Lung (tissue), 11 donors: ENCODE measurements at regions not wholly inside any gene's neighbourhood (a gene's known extent, or its start where the extent isn't known, plus 50 kb on each side); places are given as distances from the start of the nearest gene placed in this dataset.

Experiments
- ATAC-seq: fragments of 200-7000 bp; cut with Tn5 transposase; one replicate; pipeline ENCODE4 v1.9.1; 2020; ENCODE audit warnings: moderate number of reproducible peaks; ENCODE audit not compliant: insufficient read depth, low FRiP score
- DNase-seq, 3 donors: peaks; one replicate each; pipeline ENCODE4 v3.0.0-alpha.2; 2013 to 2017
- H3K27ac ChIP-seq, 2 donors: one replicate each; pipeline ENCODE4 v1.5.1; 2013; ENCODE audit warnings: mild to moderate bottlenecking in 2 of 2, moderate library complexity in 2 of 2, control low read depth in 1 of 2, inconsistent platforms in 1 of 2, low read depth in 1 of 2, low read length in 1 of 2
- H3K27me3 ChIP-seq, 3 donors: one replicate each; pipeline ENCODE4 v1.5.1; 2013; ENCODE audit warnings: low read length in 2 of 3; ENCODE audit not compliant: control insufficient read depth in 3 of 3, insufficient read depth in 3 of 3
- H3K36me3 ChIP-seq, 4 donors: one replicate each; pipeline ENCODE4 v1.5.1; 2013; ENCODE audit warnings: low read length in 4 of 4, mild to moderate bottlenecking in 1 of 4, moderate library complexity in 1 of 4; ENCODE audit not compliant: control insufficient read depth in 4 of 4, insufficient read depth in 4 of 4
- H3K4me1 ChIP-seq, 5 donors: one replicate each; pipeline ENCODE4 v1.5.1; 2013; ENCODE audit warnings: low read length in 5 of 5, mild to moderate bottlenecking in 2 of 5, moderate library complexity in 1 of 5; ENCODE audit not compliant: control insufficient read depth in 5 of 5, insufficient read depth in 5 of 5
- H3K4me3 ChIP-seq: one replicate; pipeline ENCODE4 v1.5.1; 2013; ENCODE audit warnings: mild to moderate bottlenecking, control low read depth, moderate library complexity
- H3K9ac ChIP-seq, 2 donors: one replicate each; pipeline ENCODE4 v1.5.1; 2013; ENCODE audit warnings: low read length in 2 of 2, control low read depth in 1 of 2; ENCODE audit not compliant: insufficient read depth in 1 of 2
- H3K9me3 ChIP-seq, 4 donors: one replicate each; pipeline ENCODE4 v1.5.1; 2013; ENCODE audit warnings: low read length in 3 of 4, mild to moderate bottlenecking in 1 of 4, moderate library complexity in 1 of 4; ENCODE audit not compliant: control insufficient read depth in 4 of 4, insufficient read depth in 3 of 4
- CTCF ChIP-seq: IDR thresholded peaks from 2 replicates; pipeline ENCODE4 v1.5.1; 2012; ENCODE audit warnings: mild to moderate bottlenecking; ENCODE audit errors: control extremely low read depth, extremely low read depth
- WGBS, 2 donors: extraction: QIAGEN DNeasy Blood & Tissue Kit; methylation state at CpG; one replicate each; pipeline ENCODE4 v1.1.7; 2013; 5-methylcytosine and 5-hydroxymethylcytosine counted together
- donor health status: control.
- donor health status: control.
- donor health status: Bipolar disorder and iron deficiency.
- donor health status: healthy.
- donor health status: DM: yes; HTN: yes; CAD: no.

GRCh38 chr22:22978637-22979036, 91.0 kb downstream of the IGLL5 start:
- no peak for TF ChIP-seq CTCF
- no peaks in the 10 kb centered on the region for H3K27me3 ChIP-seq
- no peak overlapping the region for H3K9ac ChIP-seq
- no peak overlapping the region for H3K4me3 ChIP-seq
- no peak overlapping the region for H3K27ac ChIP-seq
- no peaks in the 10 kb centered on the region for H3K36me3 ChIP-seq
- peaks cover 0 to 6% (median 1%) of the 10 kb centered on the region in 4 donors for H3K9me3 ChIP-seq
- no peaks in the 10 kb centered on the region for H3K4me1 ChIP-seq
- DNase-seq: no peak
- ATAC-seq: no peak

- DNase-seq: no peak
- peaks cover 0 to 6% (median 1%) of the 10 kb centered on the region in 4 donors for H3K9me3 ChIP-seq
- H3K9ac ChIP-seq: no peak overlapping the region
- WGBS, 2 donors: 57 to 81% methylated on average over 4 of the region's 4 CpGs
- no peak for TF ChIP-seq CTCF
- H3K4me1 ChIP-seq: no peaks in the 10 kb centered on the region
- no peak overlapping the region for H3K27ac ChIP-seq
- no peaks in the 10 kb centered on the region for H3K36me3 ChIP-seq
- H3K4me3 ChIP-seq: no peak overlapping the region
- H3K27me3 ChIP-seq: no peaks in the 10 kb centered on the region
- no peak for ATAC-seq
Observed at GRCh38 chr22:22979121-22979724, 91.1 kb upstream of the GNAZ start.

- no peak overlapping the region for H3K27ac ChIP-seq
- no peaks in the 10 kb centered on the region for H3K4me1 ChIP-seq
- no peak overlapping the region for H3K9ac ChIP-seq
- ATAC-seq (no peak), DNase-seq (no peak)
- no peak for TF ChIP-seq CTCF
- H3K4me3 ChIP-seq: no peak overlapping the region
- no peaks in the 10 kb centered on the region for H3K27me3 ChIP-seq
- WGBS, 2 donors: 94 to 100% methylated on average over 1 of the region's 1 CpG
- peaks cover 0 to 6% (median 1%) of the 10 kb centered on the region in 4 donors for H3K9me3 ChIP-seq
- H3K36me3 ChIP-seq: no peaks in the 10 kb centered on the region
Observed at GRCh38 chr22:22979954-22980353, 90.4 kb upstream of the GNAZ start.
